ENCODE measurements at regions not wholly inside any gene's neighbourhood (a gene's known extent, or its start where the extent isn't known, plus 50 kb on each side); places are given as distances from the start of the nearest gene placed in this dataset.

- TF ChIP-seq POLR2A (IDR thresholded peaks at IDR 0.05; ENCODE audit: borderline replicate concordance, extremely low read depth, insufficient read depth, insufficient read length) (no peak), POLR2AphosphoS5 (IDR thresholded peaks at IDR 0.05; ENCODE audit: low read depth, low read length) (no peak), CEBPB (IDR thresholded peaks at IDR 0.05; ENCODE audit: low read depth) (no peak), EZH2phosphoT487 (IDR thresholded peaks at IDR 0.05; ENCODE audit: borderline replicate concordance) (no peak), RAD21 (IDR thresholded peaks at IDR 0.05; ENCODE audit: low read depth) (no peak)
- TF ChIP-seq, protein P1, sequence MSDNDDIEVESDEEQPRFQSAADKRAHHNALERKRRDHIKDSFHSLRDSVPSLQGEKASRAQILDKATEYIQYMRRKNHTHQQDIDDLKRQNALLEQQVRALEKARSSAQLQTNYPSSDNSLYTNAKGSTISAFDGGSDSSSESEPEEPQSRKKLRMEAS (IDR thresholded peaks at IDR 0.05), result no peak
- TF ChIP-seq, protein P2, sequence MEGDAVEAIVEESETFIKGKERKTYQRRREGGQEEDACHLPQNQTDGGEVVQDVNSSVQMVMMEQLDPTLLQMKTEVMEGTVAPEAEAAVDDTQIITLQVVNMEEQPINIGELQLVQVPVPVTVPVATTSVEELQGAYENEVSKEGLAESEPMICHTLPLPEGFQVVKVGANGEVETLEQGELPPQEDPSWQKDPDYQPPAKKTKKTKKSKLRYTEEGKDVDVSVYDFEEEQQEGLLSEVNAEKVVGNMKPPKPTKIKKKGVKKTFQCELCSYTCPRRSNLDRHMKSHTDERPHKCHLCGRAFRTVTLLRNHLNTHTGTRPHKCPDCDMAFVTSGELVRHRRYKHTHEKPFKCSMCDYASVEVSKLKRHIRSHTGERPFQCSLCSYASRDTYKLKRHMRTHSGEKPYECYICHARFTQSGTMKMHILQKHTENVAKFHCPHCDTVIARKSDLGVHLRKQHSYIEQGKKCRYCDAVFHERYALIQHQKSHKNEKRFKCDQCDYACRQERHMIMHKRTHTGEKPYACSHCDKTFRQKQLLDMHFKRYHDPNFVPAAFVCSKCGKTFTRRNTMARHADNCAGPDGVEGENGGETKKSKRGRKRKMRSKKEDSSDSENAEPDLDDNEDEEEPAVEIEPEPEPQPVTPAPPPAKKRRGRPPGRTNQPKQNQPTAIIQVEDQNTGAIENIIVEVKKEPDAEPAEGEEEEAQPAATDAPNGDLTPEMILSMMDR (IDR thresholded peaks at IDR 0.05 in 2 of 3, conservative IDR thresholded peaks at IDR 0.05 in 1 of 3; ENCODE audit: borderline replicate concordance in 1 of 3, insufficient read depth in 1 of 3, low read depth in 2 of 3, low read length in 2 of 3), result no peak
- TF ChIP-seq, protein P3, sequence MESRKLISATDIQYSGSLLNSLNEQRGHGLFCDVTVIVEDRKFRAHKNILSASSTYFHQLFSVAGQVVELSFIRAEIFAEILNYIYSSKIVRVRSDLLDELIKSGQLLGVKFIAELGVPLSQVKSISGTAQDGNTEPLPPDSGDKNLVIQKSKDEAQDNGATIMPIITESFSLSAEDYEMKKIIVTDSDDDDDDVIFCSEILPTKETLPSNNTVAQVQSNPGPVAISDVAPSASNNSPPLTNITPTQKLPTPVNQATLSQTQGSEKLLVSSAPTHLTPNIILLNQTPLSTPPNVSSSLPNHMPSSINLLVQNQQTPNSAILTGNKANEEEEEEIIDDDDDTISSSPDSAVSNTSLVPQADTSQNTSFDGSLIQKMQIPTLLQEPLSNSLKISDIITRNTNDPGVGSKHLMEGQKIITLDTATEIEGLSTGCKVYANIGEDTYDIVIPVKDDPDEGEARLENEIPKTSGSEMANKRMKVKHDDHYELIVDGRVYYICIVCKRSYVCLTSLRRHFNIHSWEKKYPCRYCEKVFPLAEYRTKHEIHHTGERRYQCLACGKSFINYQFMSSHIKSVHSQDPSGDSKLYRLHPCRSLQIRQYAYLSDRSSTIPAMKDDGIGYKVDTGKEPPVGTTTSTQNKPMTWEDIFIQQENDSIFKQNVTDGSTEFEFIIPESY (IDR thresholded peaks at IDR 0.05; ENCODE audit: extremely low read depth, insufficient replicate concordance, low read length), result no peak
These were observed 134.9 kb upstream of the CPNE8 start for GRCh38 chr12:39040275-39040674.
